HG03558 (cell line): ENCODE measurements at regions not wholly inside any gene's neighbourhood (a gene's known extent, or its start where the extent isn't known, plus 50 kb on each side); places are given as distances from the start of the nearest gene placed in this dataset.
"Not testable (repeated sequence)": the region's sequence is repeated elsewhere in the genome, so short reads cannot be mapped to it uniquely, and the experiment has no call there.

Experiments used
- ATAC-seq: cut with Tn5 transposase; IDR thresholded peaks from one replicate; pipeline ENCODE4 v1.9.1; 2021; ENCODE audit warnings: moderate number of reproducible peaks; ENCODE audit not compliant: unreplicated experiment; ENCODE audit errors: extremely low read depth

- no peak for ATAC-seq
Observed at GRCh38 chr2:17035010-17035409, 369.4 kb upstream of the CYRIA start.

GRCh38 chr2:17030047-17030446, 364.4 kb upstream of the CYRIA start:
- no peak for ATAC-seq

GRCh38 chr2:17012297-17012696, 346.7 kb upstream of the CYRIA start:
- no peak for ATAC-seq

GRCh38 chr2:17010104-17010503, 344.5 kb upstream of the CYRIA start:
- no peak for ATAC-seq

- no peak for ATAC-seq
Observed at GRCh38 chr2:17000184-17000482, 334.5 kb upstream of the CYRIA start.

- ATAC-seq: no peak
Observed at GRCh38 chr2:16999347-17000183, 333.9 kb upstream of the CYRIA start.

GRCh38 chr2:16978301-16978700, 312.7 kb upstream of the CYRIA start:
- no peak for ATAC-seq

- ATAC-seq: no peak
Observed at GRCh38 chr2:16974688-16975087, 309.1 kb upstream of the CYRIA start.

GRCh38 chr2:16973586-16974286, 308.1 kb upstream of the CYRIA start:
- no peak for ATAC-seq

GRCh38 chr2:16972276-16972675, 306.6 kb upstream of the CYRIA start:
- no peak for ATAC-seq

GRCh38 chr2:16971722-16972234, 306.1 kb upstream of the CYRIA start:
- no peak for ATAC-seq

GRCh38 chr2:16970948-16971347, 305.3 kb upstream of the CYRIA start:
- not testable (repeated sequence) for ATAC-seq

GRCh38 chr2:16962505-16962904, 296.9 kb upstream of the CYRIA start:
- no peak for ATAC-seq

- no peak for ATAC-seq
Observed at GRCh38 chr2:16960579-16960978, 294.9 kb upstream of the CYRIA start.

GRCh38 chr2:16958266-16958665, 292.6 kb upstream of the CYRIA start:
- no peak for ATAC-seq

GRCh38 chr2:16952805-16953204, 287.2 kb upstream of the CYRIA start:
- no peak for ATAC-seq

GRCh38 chr2:16952368-16952767, 286.7 kb upstream of the CYRIA start:
- ATAC-seq: no peak

GRCh38 chr2:16950436-16950835, 284.8 kb upstream of the CYRIA start:
- no peak for ATAC-seq

GRCh38 chr2:16948710-16949109, 283.1 kb upstream of the CYRIA start:
- ATAC-seq: no peak

- ATAC-seq: no peak
Observed at GRCh38 chr2:16948053-16948452, 282.4 kb upstream of the CYRIA start.

GRCh38 chr2:16943279-16943958, 277.8 kb upstream of the CYRIA start:
- ATAC-seq: no peak
